HG03175 (cell line): ENCODE measurements at regions not wholly inside any gene's neighbourhood (a gene's known extent, or its start where the extent isn't known, plus 50 kb on each side); places are given as distances from the start of the nearest gene placed in this dataset.
"Not testable (repeated sequence)": the region's sequence is repeated elsewhere in the genome, so short reads cannot be mapped to it uniquely, and the experiment has no call there.

Experiments used
- ATAC-seq: cut with Tn5 transposase; IDR thresholded peaks from one replicate; pipeline ENCODE4 v1.9.1; 2021; ENCODE audit warnings: mild to moderate bottlenecking, moderate library complexity; ENCODE audit not compliant: unreplicated experiment

DNA sequence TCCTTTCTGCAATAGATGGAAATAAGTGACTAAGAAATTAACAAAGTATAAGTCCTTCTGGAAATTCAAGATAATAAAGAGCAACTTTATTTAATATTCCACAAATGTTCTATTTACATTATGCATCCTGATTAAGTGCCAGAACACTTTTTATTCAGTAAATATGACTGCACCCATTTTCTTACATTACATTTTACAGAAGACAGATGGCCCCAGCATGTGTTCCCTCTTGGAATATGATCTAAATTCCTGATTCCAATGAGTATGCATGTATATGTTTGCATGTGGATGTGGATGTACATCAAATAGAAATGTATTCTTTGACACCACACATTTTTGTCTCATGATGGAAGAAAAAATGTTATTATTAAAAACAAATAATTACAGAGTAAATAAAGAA, 628.7 kb upstream of the SEMA3D start:
- no peak for ATAC-seq

DNA sequence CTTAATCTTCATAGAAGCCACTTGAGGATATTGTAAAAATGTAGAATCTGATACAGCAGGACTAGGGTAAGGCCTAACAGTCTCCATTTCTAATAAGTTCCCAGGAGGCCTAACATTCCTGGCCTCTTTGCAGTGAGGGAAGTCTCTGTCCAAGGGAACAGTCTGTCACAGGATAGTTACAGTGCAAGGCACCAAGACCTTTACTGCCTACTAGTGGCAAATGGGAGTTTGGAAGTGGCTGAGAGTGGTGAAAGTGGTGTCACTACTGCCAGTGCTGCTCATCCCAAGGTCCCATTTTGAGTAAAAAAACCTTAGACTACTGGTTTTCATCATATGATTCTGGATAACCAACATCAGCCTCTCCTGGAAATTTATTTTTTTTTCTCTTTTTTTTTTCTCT, 619.5 kb upstream of the SEMA3D start:
- ATAC-seq = no peak

DNA sequence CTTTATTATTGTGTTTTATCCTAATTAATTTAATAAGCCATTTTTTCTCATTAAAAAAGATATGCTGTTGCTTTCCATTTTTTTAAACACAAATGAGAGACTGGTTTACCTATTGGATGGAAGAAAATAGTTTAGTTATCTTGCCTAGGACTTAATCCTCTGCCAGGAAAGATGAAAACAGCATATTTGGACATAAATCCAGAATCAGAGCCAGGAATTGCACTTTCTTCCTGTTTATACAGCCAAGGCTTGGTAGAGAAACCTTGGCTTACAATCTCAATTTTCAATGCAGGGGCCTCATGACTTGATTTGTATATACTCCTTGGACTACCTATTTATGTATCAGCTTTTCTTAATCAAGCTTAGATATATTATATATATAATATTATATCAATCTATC, 618.8 kb upstream of the SEMA3D start:
- ATAC-seq = no peak

DNA sequence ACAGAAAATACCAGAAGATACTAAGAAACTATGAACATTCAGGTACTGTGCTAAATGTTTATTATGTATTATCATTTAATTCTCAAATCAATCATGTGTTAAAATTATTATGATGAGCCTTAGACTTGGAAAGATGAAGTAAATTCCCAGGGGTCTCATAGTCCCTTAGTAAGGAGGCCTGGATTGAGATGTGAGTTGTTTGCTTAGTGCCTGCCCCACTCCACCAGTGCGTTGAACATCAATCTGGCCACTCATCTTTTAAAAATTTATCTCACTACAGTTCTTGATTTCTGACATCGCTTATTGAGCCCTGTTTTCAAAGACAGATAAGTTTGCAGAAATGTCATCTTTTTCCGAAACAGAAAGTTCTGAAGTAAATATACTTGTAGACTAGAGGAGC, 618.4 kb upstream of the SEMA3D start:
- ATAC-seq = no peak

DNA sequence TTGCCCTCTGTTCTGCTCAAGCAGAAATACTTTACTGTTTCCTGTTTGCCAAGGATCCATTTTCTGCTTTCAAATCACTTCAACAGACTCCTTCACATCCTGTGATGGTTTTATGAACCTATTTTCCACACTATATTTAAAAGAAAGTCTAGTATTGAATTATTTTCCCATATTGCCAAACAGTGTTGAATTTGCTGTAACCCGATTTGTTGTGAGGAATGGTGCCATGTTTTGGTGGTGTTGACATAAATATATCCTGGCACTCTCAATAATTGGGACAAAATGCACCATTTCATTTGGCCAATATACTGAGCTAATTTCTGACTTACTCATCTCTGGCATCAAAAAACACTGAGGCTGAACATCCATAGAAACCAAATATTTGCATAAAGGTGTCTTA, 615.4 kb upstream of the SEMA3D start:
- no peak for ATAC-seq

DNA sequence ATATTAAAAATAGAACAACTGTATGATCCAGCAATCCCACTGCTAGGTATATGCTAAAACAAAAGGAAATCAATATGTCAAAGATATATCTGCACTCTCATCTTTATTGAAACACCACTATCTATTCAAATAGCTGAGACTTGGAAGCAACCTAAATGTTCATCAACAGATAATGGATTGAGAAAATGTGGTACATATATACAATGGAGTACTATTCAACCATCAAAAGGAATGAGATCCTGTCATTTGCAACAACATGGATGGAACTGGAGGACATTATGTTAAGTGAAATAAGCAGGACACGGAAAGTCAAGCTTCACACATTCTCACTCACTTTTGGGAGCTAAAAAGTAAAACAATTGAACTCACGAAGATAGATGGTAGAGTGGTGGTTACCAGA, 610.1 kb upstream of the SEMA3D start:
- no peak for ATAC-seq

DNA sequence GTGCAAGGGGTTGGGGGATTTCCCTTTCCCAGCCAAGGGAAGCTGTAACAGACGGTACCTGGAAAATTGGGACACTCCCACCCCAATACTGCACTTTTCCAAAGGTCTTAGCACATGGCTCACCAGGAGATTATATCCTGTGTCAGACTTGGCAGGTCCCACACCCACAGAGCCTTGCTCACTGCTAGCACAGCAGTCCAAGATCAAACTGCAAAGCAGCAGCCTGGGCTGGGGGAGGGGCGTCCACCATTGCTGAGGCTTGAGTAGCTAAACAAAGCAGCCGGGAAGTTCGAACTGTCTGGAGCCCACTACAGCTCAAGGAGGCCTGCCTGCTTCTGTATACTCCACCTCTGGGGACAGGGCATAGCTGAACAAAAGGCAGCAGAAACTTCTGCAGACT, 604.2 kb upstream of the SEMA3D start:
- not testable (repeated sequence) for ATAC-seq

DNA sequence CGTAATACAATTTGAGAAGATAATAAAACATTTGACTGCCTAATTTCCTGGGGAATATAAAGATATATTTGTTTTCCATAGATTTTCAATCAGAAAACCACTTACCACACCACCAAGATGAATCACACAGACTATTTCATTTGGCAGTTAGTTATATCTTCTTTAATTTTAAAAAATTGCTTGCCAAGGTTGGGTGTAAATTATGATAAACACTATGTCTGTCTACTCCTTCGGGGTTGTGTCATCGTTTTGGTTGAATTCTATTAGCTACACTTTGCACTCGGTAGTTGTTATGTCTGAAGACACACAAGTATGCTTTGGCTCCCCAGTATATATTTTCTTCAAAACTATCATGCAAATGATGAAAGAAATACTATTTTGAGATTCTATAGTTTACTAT, 594.8 kb upstream of the SEMA3D start:
- no peak for ATAC-seq

DNA sequence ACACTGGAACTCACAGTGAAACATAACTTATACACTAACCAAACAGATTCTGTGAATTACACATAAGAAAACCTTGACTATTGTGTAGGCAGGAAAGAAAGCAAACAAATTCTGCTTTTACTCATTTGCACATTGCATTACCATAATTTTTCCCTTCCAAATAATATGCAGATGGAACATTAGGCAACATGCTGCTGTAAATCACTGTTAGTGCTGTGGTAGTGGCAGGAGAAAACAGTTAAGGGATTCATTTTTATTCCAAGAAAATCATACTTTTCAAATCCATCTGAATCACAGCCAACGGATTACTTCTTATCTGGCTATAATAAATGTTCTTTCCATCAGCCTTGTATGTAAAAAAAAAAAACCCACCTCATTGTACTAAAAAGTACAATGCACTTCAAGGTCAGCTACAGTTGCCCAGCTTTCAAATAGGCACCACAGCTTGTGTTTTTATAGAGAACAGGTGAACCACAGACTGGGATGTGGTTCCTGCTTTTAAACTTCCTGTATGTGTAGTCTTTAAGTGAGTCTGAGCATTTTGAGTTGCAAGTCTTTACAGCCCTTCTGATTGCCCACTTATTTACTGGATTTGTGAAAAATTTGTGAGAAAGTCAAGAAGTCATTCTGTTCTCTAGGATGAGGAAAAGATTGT, 590.0 kb upstream of the SEMA3D start:
- no peak for ATAC-seq

DNA sequence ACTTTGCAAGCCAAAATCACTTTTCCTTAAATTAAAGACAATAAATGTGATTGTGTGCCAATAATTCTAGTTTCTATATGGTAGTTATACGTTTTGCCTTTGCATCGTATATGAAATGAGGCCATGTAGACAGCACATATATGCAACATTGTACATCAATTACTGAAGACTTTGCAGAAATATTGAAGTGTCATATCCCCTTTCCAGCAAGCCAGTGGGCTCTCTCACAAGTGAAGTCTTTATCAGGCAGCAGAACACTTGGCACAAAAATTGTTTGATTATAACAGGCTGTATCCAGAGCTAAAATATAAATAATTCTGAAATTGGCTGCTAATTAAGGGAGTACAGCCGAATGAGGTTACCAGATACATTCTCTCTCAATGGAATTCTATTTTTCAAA, 588.6 kb upstream of the SEMA3D start:
- ATAC-seq = no peak

DNA sequence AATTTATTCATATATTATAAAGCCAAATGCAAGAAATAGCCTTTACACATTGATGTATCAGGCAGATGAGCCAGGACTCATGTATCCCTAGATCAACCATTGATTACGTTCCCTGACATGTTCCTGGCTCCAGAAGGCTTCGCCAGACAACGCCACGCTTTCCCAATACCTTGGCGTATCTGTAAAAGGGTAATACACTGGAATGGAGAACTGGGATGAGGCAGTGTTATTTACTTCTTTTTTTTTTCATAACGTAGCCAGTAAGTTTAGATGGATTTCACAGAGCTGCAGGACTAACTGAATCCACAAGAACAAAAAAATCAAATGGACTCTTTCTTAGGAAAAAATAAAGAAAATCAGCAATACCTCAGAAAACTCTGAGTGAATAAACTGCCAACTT, 588.1 kb upstream of the SEMA3D start:
- ATAC-seq = no peak

DNA sequence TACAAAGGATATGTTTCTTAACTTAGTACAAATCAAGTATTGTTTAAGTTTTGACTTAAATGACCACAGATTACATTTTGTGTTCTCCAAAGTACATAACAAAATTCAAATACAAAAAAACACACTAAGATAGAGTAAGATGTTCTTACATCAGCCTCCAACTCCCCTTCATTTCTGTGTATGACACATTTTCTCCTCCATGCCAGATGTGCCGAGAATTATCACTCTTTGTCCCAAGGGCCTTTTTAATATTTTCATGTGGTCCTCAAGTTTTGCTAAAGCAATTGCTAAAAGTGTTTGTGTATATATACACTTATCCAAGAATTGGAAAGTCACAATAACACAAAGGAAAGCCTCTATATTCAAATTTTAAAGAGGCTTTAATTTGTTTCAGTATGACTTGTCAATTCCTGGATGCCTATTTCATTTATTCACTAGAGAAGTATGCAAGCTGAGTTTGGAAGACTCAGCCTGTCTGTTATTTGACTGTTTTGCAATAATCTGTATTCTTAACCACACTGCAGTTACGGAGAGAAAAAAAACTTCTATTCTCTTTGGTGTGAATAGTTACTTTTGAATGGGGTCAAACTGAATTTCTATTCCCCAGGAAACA, 586.4 kb upstream of the SEMA3D start:
- ATAC-seq = no peak

DNA sequence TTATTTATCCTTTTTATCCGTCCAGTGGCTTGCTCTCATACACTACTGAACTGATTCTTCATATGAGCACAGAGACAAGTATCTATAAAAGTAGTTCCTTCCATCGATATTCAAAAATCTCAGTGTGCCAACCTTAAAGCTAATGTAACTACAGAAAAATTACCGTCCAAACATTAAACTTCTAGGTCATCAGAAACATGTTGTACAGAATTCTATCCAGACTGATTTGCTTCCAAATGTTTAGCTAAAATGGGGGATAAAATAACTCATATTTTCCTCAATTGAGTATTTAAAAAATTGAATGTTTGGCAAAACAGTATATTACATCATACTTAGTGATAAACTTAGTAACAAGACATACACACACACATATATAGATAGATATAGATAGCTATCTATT, 584.7 kb upstream of the SEMA3D start:
- no peak for ATAC-seq

DNA sequence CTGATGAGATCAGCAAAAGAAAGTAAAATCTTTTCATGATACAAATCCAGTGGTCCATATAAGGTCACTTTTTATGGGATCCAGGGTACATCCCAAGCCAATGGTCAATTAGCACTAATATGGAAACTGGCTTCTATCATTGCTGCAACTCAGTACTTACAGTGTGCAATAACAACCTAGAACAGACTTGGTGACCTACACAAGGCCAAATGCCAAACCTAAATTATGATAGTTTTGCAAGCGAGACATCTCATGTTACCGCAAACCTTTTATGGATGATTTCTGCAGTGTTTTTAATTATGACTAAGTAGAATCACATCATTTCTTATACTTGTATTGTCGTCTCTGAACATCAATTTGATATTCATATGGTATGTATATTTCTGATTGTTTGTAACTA, 583.5 kb upstream of the SEMA3D start:
- no peak for ATAC-seq

DNA sequence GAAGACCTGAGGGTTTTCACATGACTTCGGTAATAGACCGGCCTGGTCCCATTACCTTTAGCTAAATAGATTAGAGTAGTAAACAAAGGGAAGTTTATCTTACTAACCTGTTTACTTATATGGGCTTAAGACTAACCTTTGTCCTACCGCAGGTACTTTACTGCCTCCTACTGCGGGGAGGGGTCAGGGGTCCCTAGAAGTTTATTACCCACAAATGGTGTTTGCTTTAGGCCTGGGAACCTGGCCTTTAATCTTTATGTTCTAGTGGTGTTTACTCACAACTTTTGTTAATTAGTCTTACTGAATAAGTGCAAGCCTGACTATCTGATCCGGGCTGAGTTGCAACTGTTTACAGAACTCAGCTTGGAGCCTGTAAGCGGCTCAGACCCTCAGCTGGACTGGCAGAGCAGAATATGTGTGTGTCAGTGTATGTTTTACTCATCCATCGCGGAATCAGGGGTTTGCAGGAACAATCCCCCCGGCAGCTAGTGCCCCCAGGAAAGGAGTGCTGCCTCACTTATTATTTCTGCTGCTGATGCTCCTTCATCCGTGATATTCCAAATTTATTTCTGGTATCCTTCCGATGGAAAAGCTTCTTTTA, 578.9 kb upstream of the SEMA3D start:
- no peak for ATAC-seq

DNA sequence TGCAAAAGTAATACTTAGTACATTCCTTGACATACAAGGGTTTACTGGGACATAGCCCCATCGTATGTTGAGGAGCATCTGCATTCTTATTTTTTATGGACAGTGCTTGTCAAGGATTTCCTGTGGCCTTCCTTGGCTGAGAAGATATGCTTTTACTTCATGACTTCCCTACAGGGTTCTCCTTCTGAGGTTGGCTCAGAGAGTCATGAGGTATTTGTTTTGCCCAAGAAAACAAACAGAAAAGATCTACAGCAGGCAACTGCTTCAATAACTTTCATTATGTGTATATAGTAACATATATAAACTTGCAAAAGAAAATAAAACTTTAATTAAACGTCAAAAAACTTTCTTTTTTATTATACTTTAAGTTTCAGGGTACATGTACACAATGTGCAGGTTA, 577.2 kb upstream of the SEMA3D start:
- no peak for ATAC-seq

DNA sequence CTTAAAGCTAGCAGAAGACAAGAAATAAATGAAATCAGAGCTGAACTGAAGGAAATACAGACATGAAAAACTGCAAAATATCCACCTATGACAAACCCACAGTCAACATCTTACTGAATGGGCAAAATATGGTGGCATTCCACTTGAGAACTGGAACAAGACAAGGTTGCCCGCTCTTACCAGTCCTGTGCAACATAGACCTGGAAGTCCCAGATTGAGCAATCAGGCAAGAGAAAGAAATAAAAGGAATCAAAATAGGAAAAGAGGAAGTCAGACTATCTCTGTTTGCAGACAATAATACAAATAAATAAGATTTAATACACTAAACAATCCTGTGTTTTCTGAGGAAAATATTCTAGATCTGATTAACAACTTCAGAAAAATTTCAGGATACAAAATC, 570.5 kb upstream of the SEMA3D start:
- ATAC-seq = no peak

DNA sequence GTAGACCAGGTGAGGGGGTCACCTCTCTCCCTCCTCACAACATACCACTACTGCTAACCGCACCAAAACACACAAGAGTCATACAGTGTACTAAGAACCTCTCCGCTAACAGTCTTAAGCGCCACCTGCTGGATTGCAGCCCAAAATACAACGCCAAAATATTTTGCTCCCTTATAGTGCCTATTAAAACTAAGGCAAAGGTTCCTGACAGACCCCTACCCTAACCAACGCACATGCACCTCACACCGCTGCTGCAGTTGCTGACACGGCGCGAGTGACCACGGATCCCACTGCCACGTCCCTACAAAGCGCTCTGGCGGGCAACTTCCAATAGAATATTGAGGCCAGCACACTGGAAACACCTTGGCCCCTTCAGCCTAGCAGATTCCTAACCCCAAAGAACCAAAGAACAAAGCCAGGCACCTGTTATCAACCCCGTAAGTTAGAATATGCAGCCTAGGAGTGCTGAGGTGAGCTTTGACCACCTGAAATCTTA, 563.6 kb upstream of the SEMA3D start:
- ATAC-seq = peak; percentile 91

DNA sequence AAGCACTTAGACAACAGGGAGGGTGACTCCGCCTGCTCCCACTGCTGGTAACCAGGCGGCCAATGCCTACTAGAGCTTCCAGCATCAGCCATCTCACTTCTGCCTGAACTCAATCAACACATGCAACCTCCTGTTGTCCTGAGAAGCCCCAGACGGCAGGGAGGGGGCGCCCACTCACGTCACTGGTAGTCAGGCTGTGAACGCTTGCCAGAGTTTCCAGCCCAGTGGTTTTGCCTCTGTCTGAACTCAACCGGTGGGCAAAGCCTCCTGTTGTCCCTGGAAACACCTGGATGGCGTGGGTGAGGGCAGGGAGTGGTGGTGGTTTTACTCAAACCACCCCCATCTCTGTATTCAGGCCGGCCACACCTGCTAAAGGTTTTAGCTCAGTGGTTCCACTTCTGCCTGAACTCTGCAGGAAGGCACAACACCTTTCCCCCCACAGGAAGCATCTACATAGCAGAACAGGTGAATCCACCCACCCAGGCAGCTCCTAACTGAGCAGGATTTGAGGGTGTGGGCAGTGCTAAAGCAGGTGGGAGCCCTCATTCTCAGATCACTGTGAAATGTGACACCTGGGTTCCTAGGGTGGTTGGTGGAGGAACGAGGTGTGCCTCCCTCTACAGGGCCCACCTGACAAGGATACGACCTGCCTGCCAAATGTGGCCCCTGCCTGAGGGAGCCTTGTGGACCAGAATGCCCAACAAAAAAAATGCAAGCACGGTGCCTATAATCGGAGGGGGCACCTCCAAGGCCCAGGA, 563.0 kb upstream of the SEMA3D start:
- ATAC-seq = peak; percentile 36

DNA sequence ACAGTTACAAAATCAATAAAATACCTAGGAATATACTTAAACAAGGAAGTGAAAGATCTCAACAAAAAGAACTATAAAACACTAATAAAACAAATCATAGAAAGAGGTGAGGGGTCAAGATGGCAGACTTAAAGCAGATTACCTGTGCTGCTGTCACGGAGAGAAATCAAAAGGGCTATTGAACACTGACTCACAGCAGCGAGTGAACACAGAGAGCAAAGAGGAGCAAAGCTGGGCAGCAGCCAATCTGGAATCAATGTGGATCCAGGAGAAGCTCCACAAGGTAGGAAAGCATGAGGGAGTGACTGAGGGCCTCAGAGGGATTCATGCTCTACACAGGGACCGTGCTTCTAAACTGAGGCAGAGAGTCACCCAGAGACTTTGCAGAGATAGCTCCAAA, 562.0 kb upstream of the SEMA3D start:
- no peak for ATAC-seq

DNA sequence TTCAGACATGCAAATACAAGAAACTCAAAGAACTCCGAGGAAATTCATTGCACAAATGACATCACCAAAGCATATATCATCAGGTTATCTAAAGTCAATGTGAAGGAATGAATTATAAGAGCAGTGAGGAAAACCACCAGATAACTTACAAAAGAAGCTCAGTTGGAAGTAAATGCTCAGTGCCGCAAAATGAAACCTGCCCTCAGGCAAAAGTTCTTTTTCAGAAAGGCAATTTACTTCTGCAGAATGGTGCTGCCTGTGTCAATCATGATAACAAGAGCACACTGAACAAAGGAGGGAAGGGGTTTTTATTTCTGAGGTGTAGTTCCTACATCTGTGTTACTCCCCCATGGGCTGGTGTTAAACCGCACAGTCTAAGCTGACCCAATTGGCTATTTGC, 550.6 kb upstream of the SEMA3D start:
- no peak for ATAC-seq

DNA sequence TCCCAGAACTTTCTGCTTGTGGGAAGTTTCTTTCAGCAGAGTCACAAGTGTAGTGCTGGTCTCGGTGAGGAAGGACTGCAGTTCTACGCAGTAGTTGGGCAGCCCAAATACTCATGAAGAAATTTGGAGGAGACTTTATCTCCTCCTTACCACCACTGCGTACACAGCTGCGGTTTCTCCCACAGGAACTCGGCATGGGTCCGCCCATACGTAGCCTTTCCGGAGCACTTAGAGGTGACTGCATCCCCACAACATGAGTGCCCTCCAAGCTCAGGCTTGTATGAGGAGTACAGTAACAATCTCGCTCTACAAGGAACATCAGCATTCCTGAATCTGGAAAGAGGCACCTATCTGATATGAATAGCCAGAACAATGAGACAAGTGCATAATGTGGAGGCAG, 549.2 kb upstream of the SEMA3D start:
- ATAC-seq = no peak
